Glutamatergic neuron (in vitro differentiated cells): ENCODE measurements at regions not wholly inside any gene's neighbourhood (a gene's known extent, or its start where the extent isn't known, plus 50 kb on each side); places are given as distances from the start of the nearest gene placed in this dataset.

Experiments
- DNase-seq: peaks from one replicate; pipeline ENCODE4 v3.0.0; 2022
- H3K27ac Mint-ChIP-seq: one replicate; pipeline ENCODE4 v1.8.0; 2020; ENCODE audit warnings: mild to moderate bottlenecking, mixed read lengths, inconsistent platforms; ENCODE audit not compliant: unreplicated experiment
- H3K27me3 Mint-ChIP-seq: one replicate; pipeline ENCODE4 v1.8.0; 2020; ENCODE audit warnings: mild to moderate bottlenecking, moderate library complexity, mixed read lengths, inconsistent platforms; ENCODE audit not compliant: unreplicated experiment
- H3K36me3 Mint-ChIP-seq: one replicate; pipeline ENCODE4 v1.8.0; 2020; ENCODE audit warnings: mild to moderate bottlenecking, mixed read lengths, inconsistent platforms; ENCODE audit not compliant: unreplicated experiment
- H3K4me1 Mint-ChIP-seq: one replicate; pipeline ENCODE4 v1.8.0; 2020; ENCODE audit warnings: mild to moderate bottlenecking, low read depth, mixed read lengths, inconsistent platforms; ENCODE audit not compliant: unreplicated experiment
- H3K4me3 Mint-ChIP-seq: one replicate; pipeline ENCODE4 v1.8.0; 2020; ENCODE audit warnings: mild to moderate bottlenecking, mixed read lengths, inconsistent platforms; ENCODE audit not compliant: unreplicated experiment
- H3K9me3 Mint-ChIP-seq: one replicate; pipeline ENCODE4 v1.8.0; 2020; ENCODE audit warnings: mild to moderate bottlenecking, moderate library complexity, mixed read lengths, inconsistent platforms; ENCODE audit not compliant: unreplicated experiment
- CTCF ChIP-seq: fragments of 200-600 bp; sonication (generic); IDR thresholded peaks from one replicate; pipeline ENCODE4 v1.5.0; 2021; ENCODE audit not compliant: partially characterized antibody, unreplicated experiment

- H3K4me1 Mint-ChIP-seq: no peaks in the 10 kb centered on the region
- TF ChIP-seq CTCF: no peak
- peaks cover 6% of the 10 kb centered on the region for H3K27me3 Mint-ChIP-seq
- DNase-seq: no peak
- no peaks in the 10 kb centered on the region for H3K36me3 Mint-ChIP-seq
- no peak overlapping the region for H3K4me3 Mint-ChIP-seq
- no peak overlapping the region for H3K27ac Mint-ChIP-seq
- peaks cover 2% of the 10 kb centered on the region for H3K9me3 Mint-ChIP-seq
Observed at GRCh38 chr16:26802965-26803364, 263.8 kb upstream of the C16orf82 start.

GRCh38 chr16:26806657-26807056, 260.1 kb upstream of the C16orf82 start:
- Mint-ChIP-seq H3K27me3 (peaks cover 3% of the 10 kb centered on the region), H3K4me3 (no peak overlapping the region), H3K4me1 (no peaks in the 10 kb centered on the region), H3K36me3 (no peaks in the 10 kb centered on the region), H3K9me3 (no peaks in the 10 kb centered on the region), H3K27ac (no peak overlapping the region)
- DNase-seq: no peak
- no peak for TF ChIP-seq CTCF

GRCh38 chr16:26809461-26809860, 257.3 kb upstream of the C16orf82 start:
- H3K4me1 Mint-ChIP-seq: no peaks in the 10 kb centered on the region
- H3K36me3 Mint-ChIP-seq: no peaks in the 10 kb centered on the region
- no peak overlapping the region for H3K4me3 Mint-ChIP-seq
- H3K27me3 Mint-ChIP-seq: no peaks in the 10 kb centered on the region
- no peak for DNase-seq
- H3K27ac Mint-ChIP-seq: no peak overlapping the region
- TF ChIP-seq CTCF: no peak
- no peaks in the 10 kb centered on the region for H3K9me3 Mint-ChIP-seq

- Mint-ChIP-seq H3K4me3 (no peak overlapping the region), H3K4me1 (no peaks in the 10 kb centered on the region), H3K36me3 (no peaks in the 10 kb centered on the region), H3K27ac (no peak overlapping the region), H3K27me3 (peaks cover 1% of the 10 kb centered on the region), H3K9me3 (no peaks in the 10 kb centered on the region)
- TF ChIP-seq CTCF: no peak
- no peak for DNase-seq
Observed at GRCh38 chr16:26816266-26816665, 250.5 kb upstream of the C16orf82 start.

GRCh38 chr16:26816885-26817571, 249.7 kb upstream of the C16orf82 start:
- H3K36me3 Mint-ChIP-seq: no peaks in the 10 kb centered on the region
- no peaks in the 10 kb centered on the region for H3K4me1 Mint-ChIP-seq
- TF ChIP-seq CTCF: no peak
- DNase-seq: no peak
- H3K27me3 Mint-ChIP-seq: peaks cover 1% of the 10 kb centered on the region
- no peak overlapping the region for H3K4me3 Mint-ChIP-seq
- H3K27ac Mint-ChIP-seq: no peak overlapping the region
- H3K9me3 Mint-ChIP-seq: no peaks in the 10 kb centered on the region
